Peyer's patch (tissue), 4 donors: ENCODE measurements at regions not wholly inside any gene's neighbourhood (a gene's known extent, or its start where the extent isn't known, plus 50 kb on each side); places are given as distances from the start of the nearest gene placed in this dataset.

Source experiments
- POLR2A ChIP-seq, 2 donors: fragments of 450-650 bp; IDR thresholded peaks; one replicate each; pipeline ENCODE4 v1.5.1; 2017; ENCODE audit warnings: antibody characterized with exemption in 2 of 2, mild to moderate bottlenecking in 2 of 2, moderate library complexity in 2 of 2
- TF ChIP-seq, protein P1 (sequence below), 6 experiments: fragments of 450-650 bp in 4 of 6; fragments of 200-600 bp in 2 of 6; sonication (generic) in 1 of 6; IDR thresholded peaks; one replicate each; pipeline ENCODE4 v1.5.1; 2017 to 2019; ENCODE audit warnings: antibody characterized with exemption in 6 of 6, mild to moderate bottlenecking in 3 of 6, moderate library complexity in 1 of 6

DNA sequence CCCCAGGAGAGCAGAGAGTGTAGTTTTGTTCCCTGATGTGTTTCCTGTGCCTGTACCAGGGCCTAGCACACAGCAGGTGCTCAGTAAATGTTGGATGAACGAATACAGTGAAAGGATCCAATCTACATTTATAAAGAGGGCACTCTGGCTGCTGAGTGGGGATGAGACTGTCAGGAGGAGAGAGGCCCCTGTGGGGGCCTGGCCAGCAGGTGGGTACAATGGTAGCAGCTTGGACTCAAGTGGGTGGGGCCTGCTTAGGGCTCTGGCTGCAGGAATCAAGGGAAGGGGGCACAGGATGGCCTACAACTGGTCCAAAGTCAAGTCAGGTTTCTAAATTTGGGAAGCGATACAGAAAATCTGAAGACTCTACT lies 156.6 kb upstream of the GRK3 start:
- TF ChIP-seq, protein P1, sequence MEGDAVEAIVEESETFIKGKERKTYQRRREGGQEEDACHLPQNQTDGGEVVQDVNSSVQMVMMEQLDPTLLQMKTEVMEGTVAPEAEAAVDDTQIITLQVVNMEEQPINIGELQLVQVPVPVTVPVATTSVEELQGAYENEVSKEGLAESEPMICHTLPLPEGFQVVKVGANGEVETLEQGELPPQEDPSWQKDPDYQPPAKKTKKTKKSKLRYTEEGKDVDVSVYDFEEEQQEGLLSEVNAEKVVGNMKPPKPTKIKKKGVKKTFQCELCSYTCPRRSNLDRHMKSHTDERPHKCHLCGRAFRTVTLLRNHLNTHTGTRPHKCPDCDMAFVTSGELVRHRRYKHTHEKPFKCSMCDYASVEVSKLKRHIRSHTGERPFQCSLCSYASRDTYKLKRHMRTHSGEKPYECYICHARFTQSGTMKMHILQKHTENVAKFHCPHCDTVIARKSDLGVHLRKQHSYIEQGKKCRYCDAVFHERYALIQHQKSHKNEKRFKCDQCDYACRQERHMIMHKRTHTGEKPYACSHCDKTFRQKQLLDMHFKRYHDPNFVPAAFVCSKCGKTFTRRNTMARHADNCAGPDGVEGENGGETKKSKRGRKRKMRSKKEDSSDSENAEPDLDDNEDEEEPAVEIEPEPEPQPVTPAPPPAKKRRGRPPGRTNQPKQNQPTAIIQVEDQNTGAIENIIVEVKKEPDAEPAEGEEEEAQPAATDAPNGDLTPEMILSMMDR (IDR thresholded peaks at IDR 0.05): no peak
- no peak for TF ChIP-seq POLR2A (IDR thresholded peaks at IDR 0.05)
